ENCODE measurements at regions not wholly inside any gene's neighbourhood (a gene's known extent, or its start where the extent isn't known, plus 50 kb on each side); places are given as distances from the start of the nearest gene placed in this dataset.

DNA sequence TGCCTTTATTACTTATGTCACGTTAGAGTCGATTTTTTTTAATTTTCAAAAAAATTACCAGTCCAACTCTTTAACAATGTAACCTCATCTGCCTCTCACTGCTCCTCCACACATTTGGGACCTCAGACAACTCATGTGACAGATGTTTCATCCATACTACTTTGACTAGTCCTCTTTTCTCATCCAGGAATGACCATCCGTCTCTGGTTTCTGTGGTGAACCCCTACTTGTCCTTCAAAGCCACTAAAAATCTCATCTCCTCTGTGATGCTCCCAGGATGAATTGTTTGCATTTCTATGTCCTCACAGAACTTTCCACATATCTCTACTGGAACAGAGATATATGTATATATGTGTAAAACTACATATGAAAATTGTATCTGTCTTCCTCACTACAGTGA lies 149.8 kb upstream of the ZNF462 start:
- no peak for TF ChIP-seq CTCF (IDR thresholded peaks at IDR 0.05)
- no peak for TF ChIP-seq POLR2A (IDR thresholded peaks at IDR 0.05)
- no peak for TF ChIP-seq EP300 (IDR thresholded peaks at IDR 0.05)
